DND-41 (cell line): ENCODE measurements at regions not wholly inside any gene's neighbourhood (a gene's known extent, or its start where the extent isn't known, plus 50 kb on each side); places are given as distances from the start of the nearest gene placed in this dataset.

ENCODE experiments used
- ATAC-seq: fragments of 200-7000 bp; cut with Tn5 transposase; 3 replicates; pipeline ENCODE4 v1.9.1; 2021; ENCODE audit warnings: low read depth; ENCODE audit not compliant: insufficient read depth
- DNase-seq: peaks from one replicate; pipeline ENCODE4 v3.0.0-alpha.2; 2020
- H2AFZ ChIP-seq: 2 replicates; pipeline ENCODE4 v1.6.0; 2012; ENCODE audit warnings: low read depth, low read length
- H3K27ac ChIP-seq: 2 replicates; pipeline ENCODE4 v1.5.1; 2012; ENCODE audit warnings: low read length, inconsistent platforms
- H3K27me3 ChIP-seq: fragments of 200-600 bp; sonication (generic); 2 replicates; pipeline ENCODE4 v1.6.0; 2012; ENCODE audit warnings: low read length, mild to moderate bottlenecking, inconsistent platforms; ENCODE audit not compliant: insufficient read depth, poor library complexity
- H3K36me3 ChIP-seq: 2 replicates; pipeline ENCODE4 v1.5.1; 2012; ENCODE audit warnings: low read length, inconsistent platforms; ENCODE audit not compliant: insufficient read depth
- H3K4me1 ChIP-seq: 2 replicates; pipeline ENCODE4 v1.5.1; 2012; ENCODE audit warnings: mild to moderate bottlenecking, low read length; ENCODE audit not compliant: insufficient read depth
- H3K4me2 ChIP-seq: 2 replicates; pipeline ENCODE4 v1.6.0; 2012; ENCODE audit warnings: mild to moderate bottlenecking, moderate library complexity, low read length, inconsistent platforms; ENCODE audit not compliant: insufficient read depth
- H3K4me3 ChIP-seq, 2 experiments: fragments of 200-600 bp in 1 of 2; shearing (Covaris generic) in 1 of 2; 2 replicates each; pipeline ENCODE4 v1.5.1; 2012 to 2016; ENCODE audit warnings: inconsistent platforms in 2 of 2, low read length in 2 of 2, mild to moderate bottlenecking in 2 of 2, low read depth in 1 of 2, moderate library complexity in 1 of 2
- H3K79me2 ChIP-seq: 2 replicates; pipeline ENCODE4 v1.6.0; 2012; ENCODE audit warnings: low read length, inconsistent platforms; ENCODE audit not compliant: insufficient read depth
- H3K9ac ChIP-seq: 2 replicates; pipeline ENCODE4 v1.6.0; 2012; ENCODE audit warnings: low read depth, mild to moderate bottlenecking, inconsistent platforms, low read length, moderate library complexity
- H3K9me3 ChIP-seq: 2 replicates; pipeline ENCODE4 v1.5.1; 2012; ENCODE audit warnings: low read length, moderate library complexity, mild to moderate bottlenecking, inconsistent platforms; ENCODE audit not compliant: insufficient read depth, severe bottlenecking
- H4K20me1 ChIP-seq: 2 replicates; pipeline ENCODE4 v1.6.0; 2012; ENCODE audit warnings: low read length; ENCODE audit not compliant: insufficient read depth
- EZH2 ChIP-seq: IDR thresholded peaks from 3 replicates; pipeline ENCODE4 v1.6.1; 2012; ENCODE audit warnings: borderline replicate concordance, low read depth, mild to moderate bottlenecking, moderate library complexity, low read length, inconsistent platforms; ENCODE audit not compliant: severe bottlenecking
- TF ChIP-seq, protein P1 (sequence below): IDR thresholded peaks from 2 replicates; pipeline ENCODE4 v1.5.1; 2012; ENCODE audit warnings: borderline replicate concordance, low read length, moderate library complexity, mild to moderate bottlenecking; ENCODE audit not compliant: poor library complexity, severe bottlenecking; ENCODE audit errors: extremely low read depth

DNA sequence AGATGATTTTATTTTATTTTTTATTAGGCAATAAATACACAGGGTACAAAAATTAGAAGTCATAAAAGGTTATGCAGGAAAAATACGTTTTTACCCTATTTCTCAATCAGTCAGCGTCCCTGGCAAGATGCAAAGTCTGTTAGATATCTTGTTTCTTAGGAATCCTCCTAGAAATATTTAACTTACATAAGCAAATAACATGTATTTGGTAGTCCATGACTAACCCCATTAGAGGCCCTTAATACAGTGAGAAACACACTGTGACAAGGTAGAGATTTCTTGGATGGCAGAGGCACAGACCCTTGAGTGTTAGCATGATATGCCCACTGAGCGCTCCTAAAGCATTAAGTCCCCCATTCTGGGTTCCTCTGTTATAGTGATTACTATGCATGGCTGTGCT is 121.2 kb upstream of the ADAMTSL1 start:
- H3K27ac ChIP-seq: no peak overlapping the region
- H3K36me3 ChIP-seq: no peaks in the 10 kb centered on the region
- H3K4me2 ChIP-seq: no peak overlapping the region
- ATAC-seq (no peak), DNase-seq (no peak)
- H3K79me2 ChIP-seq: no peaks in the 10 kb centered on the region
- no peaks in the 10 kb centered on the region for H3K9me3 ChIP-seq
- H3K27me3 ChIP-seq: no peaks in the 10 kb centered on the region
- no peak overlapping the region for H2AFZ ChIP-seq
- TF ChIP-seq EZH2: no peak
- TF ChIP-seq, protein P1, sequence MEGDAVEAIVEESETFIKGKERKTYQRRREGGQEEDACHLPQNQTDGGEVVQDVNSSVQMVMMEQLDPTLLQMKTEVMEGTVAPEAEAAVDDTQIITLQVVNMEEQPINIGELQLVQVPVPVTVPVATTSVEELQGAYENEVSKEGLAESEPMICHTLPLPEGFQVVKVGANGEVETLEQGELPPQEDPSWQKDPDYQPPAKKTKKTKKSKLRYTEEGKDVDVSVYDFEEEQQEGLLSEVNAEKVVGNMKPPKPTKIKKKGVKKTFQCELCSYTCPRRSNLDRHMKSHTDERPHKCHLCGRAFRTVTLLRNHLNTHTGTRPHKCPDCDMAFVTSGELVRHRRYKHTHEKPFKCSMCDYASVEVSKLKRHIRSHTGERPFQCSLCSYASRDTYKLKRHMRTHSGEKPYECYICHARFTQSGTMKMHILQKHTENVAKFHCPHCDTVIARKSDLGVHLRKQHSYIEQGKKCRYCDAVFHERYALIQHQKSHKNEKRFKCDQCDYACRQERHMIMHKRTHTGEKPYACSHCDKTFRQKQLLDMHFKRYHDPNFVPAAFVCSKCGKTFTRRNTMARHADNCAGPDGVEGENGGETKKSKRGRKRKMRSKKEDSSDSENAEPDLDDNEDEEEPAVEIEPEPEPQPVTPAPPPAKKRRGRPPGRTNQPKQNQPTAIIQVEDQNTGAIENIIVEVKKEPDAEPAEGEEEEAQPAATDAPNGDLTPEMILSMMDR: no peak
- no peak overlapping the region for H3K4me3 ChIP-seq
- H3K9ac ChIP-seq: no peak overlapping the region
- H4K20me1 ChIP-seq: no peaks in the 10 kb centered on the region
- no peaks in the 10 kb centered on the region for H3K4me1 ChIP-seq

DNA sequence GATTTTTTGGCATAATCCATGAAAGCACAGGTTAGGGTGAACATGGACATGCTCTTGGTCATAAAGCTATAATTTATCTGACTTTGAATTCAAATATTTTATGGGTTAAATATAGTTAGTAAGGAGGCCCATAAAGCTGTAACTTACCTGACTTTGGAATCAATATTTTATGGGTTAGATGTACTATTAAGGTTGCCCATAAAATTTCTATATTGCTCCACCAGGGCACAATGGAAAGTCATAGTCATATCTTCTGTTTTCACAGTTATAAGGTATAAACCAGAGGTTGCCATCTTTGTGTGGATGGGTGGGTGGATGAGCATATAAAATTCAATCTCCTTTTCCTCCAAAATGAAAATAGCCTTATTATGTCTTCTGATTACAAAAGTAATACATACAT is 120.5 kb upstream of the ADAMTSL1 start:
- no peak overlapping the region for H3K4me2 ChIP-seq
- H3K27ac ChIP-seq: no peak overlapping the region

DNA sequence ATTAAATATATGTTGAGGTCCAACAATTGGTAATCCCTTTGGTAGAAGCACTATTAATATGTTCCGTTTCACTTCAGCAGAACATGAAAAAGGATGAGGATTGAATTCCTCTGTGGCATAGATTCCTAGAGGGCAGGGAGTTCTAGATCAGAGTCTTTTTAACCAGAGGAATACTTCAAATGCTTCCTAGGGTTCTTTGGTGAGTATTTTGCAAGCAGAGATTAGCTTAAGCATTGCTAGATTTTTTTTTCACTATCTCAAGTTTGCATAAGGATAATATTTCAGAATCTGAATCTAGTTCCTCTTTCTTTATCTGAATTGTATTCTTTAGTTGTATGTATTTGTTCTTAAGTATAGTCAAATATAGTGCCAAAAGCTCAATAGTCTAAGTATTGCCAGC is 116.6 kb upstream of the ADAMTSL1 start:
- H3K9me3 ChIP-seq: no peaks in the 10 kb centered on the region
- ATAC-seq (no peak), DNase-seq (no peak)
- H3K36me3 ChIP-seq: no peaks in the 10 kb centered on the region
- no peak overlapping the region for H3K4me2 ChIP-seq
- no peaks in the 10 kb centered on the region for H3K79me2 ChIP-seq
- no peaks in the 10 kb centered on the region for H3K4me1 ChIP-seq
- H3K27ac ChIP-seq: no peak overlapping the region
- H3K4me3 ChIP-seq: no peak overlapping the region
- no peak overlapping the region for H2AFZ ChIP-seq
- no peak for TF ChIP-seq EZH2
- TF ChIP-seq, protein P1: no peak
- no peak overlapping the region for H3K9ac ChIP-seq
- no peaks in the 10 kb centered on the region for H4K20me1 ChIP-seq
- H3K27me3 ChIP-seq: no peaks in the 10 kb centered on the region

More for the DNA sequence above, 120.5 kb upstream of the ADAMTSL1 start:
- H3K4me3 ChIP-seq: no peak overlapping the region
- no peaks in the 10 kb centered on the region for H3K79me2 ChIP-seq
- DNase-seq: no peak
- no peaks in the 10 kb centered on the region for H3K4me1 ChIP-seq
- H4K20me1 ChIP-seq: no peaks in the 10 kb centered on the region
- no peaks in the 10 kb centered on the region for H3K27me3 ChIP-seq
- no peak for ATAC-seq
- H2AFZ ChIP-seq: no peak overlapping the region
- TF ChIP-seq EZH2: no peak
- TF ChIP-seq, protein P1: no peak
- H3K9ac ChIP-seq: no peak overlapping the region
- H3K36me3 ChIP-seq: no peaks in the 10 kb centered on the region
- H3K9me3 ChIP-seq: no peaks in the 10 kb centered on the region

DNA sequence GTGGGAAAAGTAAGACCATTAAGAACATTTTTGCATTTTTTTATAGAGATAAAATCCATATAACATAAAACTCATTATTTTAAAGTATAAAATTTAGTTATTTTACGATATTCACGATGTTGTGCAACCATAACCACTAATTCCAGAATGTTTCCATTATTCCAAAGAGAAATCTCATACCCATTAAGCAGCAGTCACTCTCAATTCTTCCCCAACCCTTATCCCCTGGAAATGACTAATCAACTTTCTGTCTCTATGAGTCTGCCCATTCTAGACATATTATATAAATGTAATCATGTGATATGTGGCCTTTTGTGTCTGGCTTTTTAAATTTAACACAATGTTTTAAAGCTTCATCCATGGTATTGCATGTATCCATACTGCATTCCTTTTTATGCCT is 115.6 kb upstream of the ADAMTSL1 start:
- H3K36me3 ChIP-seq: no peaks in the 10 kb centered on the region
- DNase-seq: no peak

More for the DNA sequence above, 115.6 kb upstream of the ADAMTSL1 start:
- no peaks in the 10 kb centered on the region for H3K9me3 ChIP-seq
- H3K4me2 ChIP-seq: no peak overlapping the region
- no peak overlapping the region for H3K27ac ChIP-seq
- no peak for ATAC-seq
- H4K20me1 ChIP-seq: no peaks in the 10 kb centered on the region
- H3K4me3 ChIP-seq: no peak overlapping the region
- no peaks in the 10 kb centered on the region for H3K27me3 ChIP-seq
- H2AFZ ChIP-seq: no peak overlapping the region
- no peaks in the 10 kb centered on the region for H3K4me1 ChIP-seq
- no peak overlapping the region for H3K9ac ChIP-seq
- TF ChIP-seq, protein P1: no peak
- TF ChIP-seq EZH2: no peak
- H3K79me2 ChIP-seq: no peaks in the 10 kb centered on the region
